HCT116 (cell line): ENCODE measurements at regions not wholly inside any gene's neighbourhood (a gene's known extent, or its start where the extent isn't known, plus 50 kb on each side); places are given as distances from the start of the nearest gene placed in this dataset.

Experiments used
- ATAC-seq: fragments of 200-7000 bp; cut with Tn5 transposase; 2 replicates; pipeline ENCODE4 v1.9.1; 2020; ENCODE audit warnings: mild to moderate bottlenecking, moderate library complexity
- BruUV-seq: library from RNA; stranded (reverse); fragments of 400-500 nt; replicated peaks from 2 replicates; lab custom pipeline; 2021; lab: Mats Ljungman, UMichigan
- CTCF ChIA-PET: fragments of 300-600 bp; sonication (Branson Sonifier 250); formaldehyde crosslinking; loops from one replicate; lab custom pipeline; 2021; ENCODE audit warnings: antibody characterized with exemption; lab: Charles Lee
- POLR2A ChIA-PET: fragments of 300-600, 350-600 bp; sonication (Branson Sonifier 250); formaldehyde crosslinking; loops from one replicate; lab custom pipeline; 2021; ENCODE audit warnings: antibody characterized with exemption; lab: Charles Lee
- RAD21 ChIA-PET, 2 experiments: fragments of 300-600 bp; sonication (Branson Sonifier 250); formaldehyde crosslinking; loops; one replicate each; lab custom pipeline; 2023; ENCODE audit warnings: low total read pairs in 2 of 2; ENCODE audit not compliant: uncharacterized antibody in 2 of 2, unreplicated experiment in 2 of 2, low non-redundant PET in 1 of 2; lab: Charles Lee
- DNase-seq: peaks from one replicate; pipeline ENCODE4 v3.0.0-alpha.2; 2010; ENCODE audit warnings: low read depth, low spot score
- H2AFZ ChIP-seq: fragments of 200-600 bp; shearing (Covaris generic), sonication (generic); 2 replicates; pipeline ENCODE4 v1.6.1; 2017; ENCODE audit warnings: low read depth, mixed run types, mixed read lengths, antibody characterized with exemption, low read length; ENCODE audit not compliant: poor library complexity, severe bottlenecking
- H3K27ac ChIP-seq: 2 replicates; pipeline ENCODE4 v1.5.1; 2012; ENCODE audit warnings: low read depth, low read length
- H3K27me3 ChIP-seq: fragments of 200-600 bp; sonication (generic); 2 replicates; pipeline ENCODE4 v1.6.1; 2016; ENCODE audit warnings: mixed run types, low read length, mixed read lengths; ENCODE audit not compliant: insufficient read depth
- H3K36me3 ChIP-seq, 2 experiments: fragments of 200-500 bp in 1 of 2; fragments of 200-600 bp in 1 of 2; sonication (Bioruptor generic) in 1 of 2; sonication (generic) in 1 of 2; 2 replicates each; pipeline versions ENCODE4 v1.5.1 to v1.6.1; 2014 to 2016; ENCODE audit warnings: low read length in 2 of 2, inconsistent platforms in 1 of 2, mixed read lengths in 1 of 2, mixed run types in 1 of 2; ENCODE audit not compliant: insufficient read depth in 2 of 2, control insufficient read depth in 1 of 2
- H3K4me1 ChIP-seq, 2 experiments: fragments of 200-600 bp in 1 of 2; sonication (generic) in 1 of 2; 2 replicates each; pipeline versions ENCODE4 v1.5.1 to v1.6.1; 2012 to 2017; ENCODE audit warnings: low read length in 2 of 2, inconsistent platforms in 1 of 2, mild to moderate bottlenecking in 1 of 2, mixed read lengths in 1 of 2, mixed run types in 1 of 2, moderate library complexity in 1 of 2; ENCODE audit not compliant: insufficient read depth in 2 of 2, control insufficient read depth in 1 of 2
- H3K4me2 ChIP-seq: fragments of 200-600 bp; sonication (generic); 2 replicates; pipeline ENCODE4 v1.6.1; 2017; ENCODE audit warnings: mixed run types, low read length, mixed read lengths
- H3K4me3 ChIP-seq, 2 experiments: fragments of 200-600 bp in 1 of 2; sonication (generic) in 1 of 2; replicated peaks in 1 of 2; 2 replicates each; pipeline ENCODE4 v1.5.1; 2011 to 2016; ENCODE audit warnings: low read length in 2 of 2, control low read depth in 1 of 2, low read depth in 1 of 2, mild to moderate bottlenecking in 1 of 2, mixed read lengths in 1 of 2, mixed run types in 1 of 2
- H3K79me2 ChIP-seq: fragments of 200-600 bp; sonication (generic); 2 replicates; pipeline ENCODE4 v1.6.1; 2017; ENCODE audit warnings: mild to moderate bottlenecking, mixed run types, low read length, moderate library complexity, mixed read lengths; ENCODE audit not compliant: insufficient read depth
- H3K9ac ChIP-seq: fragments of 200-600 bp; sonication (generic); 2 replicates; pipeline ENCODE4 v1.6.1; 2016; ENCODE audit warnings: low read length, mixed read lengths
- H3K9me2 ChIP-seq: fragments of 200-600 bp; sonication (generic), shearing (Covaris generic); 2 replicates; pipeline ENCODE4 v1.6.1; 2017; ENCODE audit warnings: mixed run types, mild to moderate bottlenecking, moderate library complexity; ENCODE audit not compliant: insufficient read depth
- H3K9me3 ChIP-seq, 2 experiments: fragments of 200-500 bp in 1 of 2; fragments of 200-600 bp in 1 of 2; sonication (Bioruptor generic) in 1 of 2; sonication (generic) in 1 of 2; 2 replicates each; pipeline ENCODE4 v1.6.1; 2014 to 2017; ENCODE audit warnings: low read length in 2 of 2, mixed read lengths in 2 of 2, inconsistent platforms in 1 of 2, low read depth in 1 of 2, mild to moderate bottlenecking in 1 of 2, mixed run types in 1 of 2, moderate library complexity in 1 of 2; ENCODE audit not compliant: control insufficient read depth in 1 of 2, insufficient read depth in 1 of 2
- H4K20me1 ChIP-seq: fragments of 200-600 bp; sonication (generic), shearing (Covaris generic); 2 replicates; pipeline ENCODE4 v1.6.1; 2017; ENCODE audit warnings: mixed run types, mild to moderate bottlenecking, moderate library complexity; ENCODE audit not compliant: insufficient read depth
- CBX3 ChIP-seq: IDR thresholded peaks from 2 replicates; pipeline ENCODE4 v1.6.1; 2012; ENCODE audit warnings: low read depth
- CEBPB ChIP-seq: IDR thresholded peaks from 2 replicates; pipeline ENCODE4 v1.6.1; 2012; ENCODE audit warnings: low read depth
- EGR1 ChIP-seq: IDR thresholded peaks from 2 replicates; pipeline ENCODE4 v1.6.1; 2012; ENCODE audit warnings: low read depth
- JUND ChIP-seq: IDR thresholded peaks from 2 replicates; pipeline ENCODE4 v1.6.1; 2012
- SIN3A ChIP-seq: IDR thresholded peaks from 2 replicates; pipeline ENCODE4 v1.6.1; 2012; ENCODE audit warnings: low read depth
- SP1 ChIP-seq: IDR thresholded peaks from 2 replicates; pipeline ENCODE4 v1.6.1; 2012; ENCODE audit warnings: low read depth
- SRF ChIP-seq: IDR thresholded peaks from 2 replicates; pipeline ENCODE4 v1.6.1; 2012; ENCODE audit warnings: low read depth
- TCF7L2 ChIP-seq: IDR thresholded peaks from 2 replicates; pipeline ENCODE4 v1.7.0; 2011; ENCODE audit warnings: borderline replicate concordance, inconsistent platforms; ENCODE audit not compliant: insufficient read depth, insufficient read length; ENCODE audit errors: extremely low read depth
- YY1 ChIP-seq: IDR thresholded peaks from 2 replicates; pipeline ENCODE4 v1.6.1; 2011; ENCODE audit warnings: low read length, low read depth, moderate library complexity, mild to moderate bottlenecking; ENCODE audit not compliant: insufficient replicate concordance; ENCODE audit errors: extremely low read depth
- ZFX ChIP-seq: fragments of 450-650 bp; IDR thresholded peaks from 2 replicates; pipeline ENCODE4 v1.6.1; 2017
- ZNF274 ChIP-seq: fragments of 200-500 bp; sonication (Bioruptor generic); IDR thresholded peaks from 2 replicates; pipeline ENCODE4 v1.6.1; 2014; ENCODE audit warnings: mild to moderate bottlenecking, low read depth, low read length, inconsistent platforms
- intact Hi-C: fragments of 100-400 bp; cut with micrococcal nuclease; formaldehyde crosslinking; loops from 2 replicates; pipeline ENCODE4 v1.10.0; 2022
- TF ChIP-seq, protein P1 (sequence below): IDR thresholded peaks from 2 replicates; pipeline ENCODE4 v1.6.1; 2011; ENCODE audit warnings: mild to moderate bottlenecking, low read length, moderate library complexity; ENCODE audit not compliant: insufficient replicate concordance; ENCODE audit errors: extremely low read depth
- TF ChIP-seq, protein P2 (sequence below): IDR thresholded peaks from 2 replicates; pipeline ENCODE4 v1.6.1; 2012; ENCODE audit warnings: low read depth

DNA sequence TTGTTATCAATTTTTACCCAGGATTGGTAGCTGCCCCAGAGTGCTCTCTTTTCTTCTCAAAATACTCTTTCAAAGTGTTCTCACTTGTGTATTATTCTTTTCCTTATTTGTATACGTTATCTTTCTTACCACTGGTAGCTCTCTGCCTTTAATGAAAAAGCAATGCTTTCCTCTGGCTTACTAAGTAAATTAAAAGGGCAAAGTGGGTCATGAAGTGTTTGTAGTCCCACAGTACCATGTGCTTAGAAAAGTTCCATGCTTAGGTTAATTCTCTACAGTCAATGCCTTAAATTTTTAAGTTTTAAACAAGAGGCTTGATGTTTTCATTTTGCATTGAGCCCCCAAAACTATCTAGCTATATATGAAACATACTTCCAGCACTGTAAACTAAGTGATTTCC, 300.2 kb downstream of the ASXL3 start:
- ChIA-PET RAD21 (no interaction called here), POLR2A (no interaction called here), CTCF (no interaction called here)
- Histone ChIP-seq H3K79me2 (no peaks in the 10 kb centered on the region), H3K9me3 (peaks cover 4 to 20% of the 10 kb centered on the region in 2 experiments; a peak in 2 of 4 replicates), H3K9me2 (no peaks in the 10 kb centered on the region), H2AFZ (no peak overlapping the region), H4K20me1 (no peaks in the 10 kb centered on the region), H3K4me1 (no peaks in the 10 kb centered on the region), H3K4me3 (no peak overlapping the region), H3K27me3 (no peaks in the 10 kb centered on the region), H3K9ac (no peak overlapping the region), H3K36me3 (no peaks in the 10 kb centered on the region), H3K27ac (no peak overlapping the region), H3K4me2 (no peak overlapping the region)
- BruUV-seq = no TSS peak
- intact Hi-C loops = no loop called here
- TF ChIP-seq EGR1 (no peak), YY1 (no peak), SP1 (no peak), CEBPB (no peak), TCF7L2 (no peak), CBX3 (no peak), SIN3A (no peak), SRF (no peak), ZNF274 (no peak), ZFX (no peak), JUND (no peak)
- TF ChIP-seq, protein P1, sequence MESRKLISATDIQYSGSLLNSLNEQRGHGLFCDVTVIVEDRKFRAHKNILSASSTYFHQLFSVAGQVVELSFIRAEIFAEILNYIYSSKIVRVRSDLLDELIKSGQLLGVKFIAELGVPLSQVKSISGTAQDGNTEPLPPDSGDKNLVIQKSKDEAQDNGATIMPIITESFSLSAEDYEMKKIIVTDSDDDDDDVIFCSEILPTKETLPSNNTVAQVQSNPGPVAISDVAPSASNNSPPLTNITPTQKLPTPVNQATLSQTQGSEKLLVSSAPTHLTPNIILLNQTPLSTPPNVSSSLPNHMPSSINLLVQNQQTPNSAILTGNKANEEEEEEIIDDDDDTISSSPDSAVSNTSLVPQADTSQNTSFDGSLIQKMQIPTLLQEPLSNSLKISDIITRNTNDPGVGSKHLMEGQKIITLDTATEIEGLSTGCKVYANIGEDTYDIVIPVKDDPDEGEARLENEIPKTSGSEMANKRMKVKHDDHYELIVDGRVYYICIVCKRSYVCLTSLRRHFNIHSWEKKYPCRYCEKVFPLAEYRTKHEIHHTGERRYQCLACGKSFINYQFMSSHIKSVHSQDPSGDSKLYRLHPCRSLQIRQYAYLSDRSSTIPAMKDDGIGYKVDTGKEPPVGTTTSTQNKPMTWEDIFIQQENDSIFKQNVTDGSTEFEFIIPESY = no peak
- TF ChIP-seq, protein P2, sequence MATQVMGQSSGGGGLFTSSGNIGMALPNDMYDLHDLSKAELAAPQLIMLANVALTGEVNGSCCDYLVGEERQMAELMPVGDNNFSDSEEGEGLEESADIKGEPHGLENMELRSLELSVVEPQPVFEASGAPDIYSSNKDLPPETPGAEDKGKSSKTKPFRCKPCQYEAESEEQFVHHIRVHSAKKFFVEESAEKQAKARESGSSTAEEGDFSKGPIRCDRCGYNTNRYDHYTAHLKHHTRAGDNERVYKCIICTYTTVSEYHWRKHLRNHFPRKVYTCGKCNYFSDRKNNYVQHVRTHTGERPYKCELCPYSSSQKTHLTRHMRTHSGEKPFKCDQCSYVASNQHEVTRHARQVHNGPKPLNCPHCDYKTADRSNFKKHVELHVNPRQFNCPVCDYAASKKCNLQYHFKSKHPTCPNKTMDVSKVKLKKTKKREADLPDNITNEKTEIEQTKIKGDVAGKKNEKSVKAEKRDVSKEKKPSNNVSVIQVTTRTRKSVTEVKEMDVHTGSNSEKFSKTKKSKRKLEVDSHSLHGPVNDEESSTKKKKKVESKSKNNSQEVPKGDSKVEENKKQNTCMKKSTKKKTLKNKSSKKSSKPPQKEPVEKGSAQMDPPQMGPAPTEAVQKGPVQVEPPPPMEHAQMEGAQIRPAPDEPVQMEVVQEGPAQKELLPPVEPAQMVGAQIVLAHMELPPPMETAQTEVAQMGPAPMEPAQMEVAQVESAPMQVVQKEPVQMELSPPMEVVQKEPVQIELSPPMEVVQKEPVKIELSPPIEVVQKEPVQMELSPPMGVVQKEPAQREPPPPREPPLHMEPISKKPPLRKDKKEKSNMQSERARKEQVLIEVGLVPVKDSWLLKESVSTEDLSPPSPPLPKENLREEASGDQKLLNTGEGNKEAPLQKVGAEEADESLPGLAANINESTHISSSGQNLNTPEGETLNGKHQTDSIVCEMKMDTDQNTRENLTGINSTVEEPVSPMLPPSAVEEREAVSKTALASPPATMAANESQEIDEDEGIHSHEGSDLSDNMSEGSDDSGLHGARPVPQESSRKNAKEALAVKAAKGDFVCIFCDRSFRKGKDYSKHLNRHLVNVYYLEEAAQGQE = no peak
- ATAC-seq = no peak
- DNase-seq = no peak
